Hepatocyte (in vitro differentiated cells): ENCODE measurements at regions not wholly inside any gene's neighbourhood (a gene's known extent, or its start where the extent isn't known, plus 50 kb on each side); places are given as distances from the start of the nearest gene placed in this dataset.

ENCODE experiments used
- DNase-seq: peaks from one replicate; pipeline ENCODE4 v3.0.0-alpha.2; 2016; ENCODE audit warnings: low spot score
- H2AFZ ChIP-seq: fragments of 200-600 bp; sonication (generic); 2 replicates; pipeline ENCODE4 v1.6.0; 2016; ENCODE audit warnings: antibody characterized with exemption, mild to moderate bottlenecking
- H3K27ac ChIP-seq: fragments of 200-600 bp; sonication (generic); 2 replicates; pipeline ENCODE4 v1.5.1; 2016; ENCODE audit warnings: mild to moderate bottlenecking
- H3K27me3 ChIP-seq: fragments of 200-600 bp; sonication (generic); 2 replicates; pipeline ENCODE4 v1.6.1; 2016
- H3K36me3 ChIP-seq: fragments of 200-600 bp; sonication (generic); replicated peaks from 2 replicates; pipeline ENCODE4 v1.5.1; 2016; ENCODE audit warnings: low read depth; ENCODE audit not compliant: insufficient read depth
- H3K4me1 ChIP-seq: fragments of 200-600 bp; sonication (generic); 2 replicates; pipeline ENCODE4 v1.5.1; 2016; ENCODE audit warnings: mild to moderate bottlenecking, moderate library complexity; ENCODE audit not compliant: insufficient read depth
- H3K4me2 ChIP-seq: fragments of 200-600 bp; sonication (generic); 2 replicates; pipeline ENCODE4 v1.6.0; 2016
- H3K4me3 ChIP-seq: fragments of 200-600 bp; sonication (generic); 2 replicates; pipeline ENCODE4 v1.5.1; 2016; ENCODE audit warnings: mild to moderate bottlenecking
- H3K79me2 ChIP-seq: fragments of 200-600 bp; sonication (generic); 2 replicates; pipeline ENCODE4 v1.6.0; 2017; ENCODE audit warnings: mild to moderate bottlenecking
- H3K9me2 ChIP-seq: fragments of 200-600 bp; sonication (generic); replicated peaks from 2 replicates; pipeline ENCODE4 v1.6.0; 2017; ENCODE audit warnings: mild to moderate bottlenecking; ENCODE audit not compliant: insufficient read depth
- H3K9me3 ChIP-seq: fragments of 200-600 bp; sonication (generic); 2 replicates; pipeline ENCODE4 v1.5.1; 2016; ENCODE audit warnings: low read depth, mild to moderate bottlenecking
- H4K20me1 ChIP-seq: fragments of 200-600 bp; sonication (generic); 2 replicates; pipeline ENCODE4 v1.6.0; 2016; ENCODE audit warnings: mild to moderate bottlenecking; ENCODE audit not compliant: insufficient read depth, poor library complexity, severe bottlenecking
- EZH2 ChIP-seq: fragments of 200-600 bp; sonication (generic); IDR thresholded peaks from 2 replicates; pipeline ENCODE4 v1.6.1; 2016; ENCODE audit warnings: antibody characterized with exemption, mild to moderate bottlenecking, borderline replicate concordance
- EZH2phosphoT487 ChIP-seq: fragments of 200-600 bp; sonication (generic); IDR thresholded peaks from one replicate; pipeline ENCODE4 v1.6.1; 2018; ENCODE audit warnings: antibody characterized with exemption, mild to moderate bottlenecking, low read depth, moderate library complexity; ENCODE audit not compliant: unreplicated experiment, severe bottlenecking
- WGBS: methylation state at CpG from one replicate; pipeline ENCODE4 v1.1.6; 2016; ENCODE audit warnings: low lambda C conversion rate; ENCODE audit errors: missing lambda C conversion rate; 5-methylcytosine and 5-hydroxymethylcytosine counted together
- TF ChIP-seq, protein P1 (sequence below): fragments of 200-600 bp; sonication (generic); IDR thresholded peaks from 2 replicates; pipeline ENCODE4 v1.5.1; 2016; ENCODE audit warnings: antibody characterized with exemption, mild to moderate bottlenecking; ENCODE audit not compliant: poor library complexity

DNA sequence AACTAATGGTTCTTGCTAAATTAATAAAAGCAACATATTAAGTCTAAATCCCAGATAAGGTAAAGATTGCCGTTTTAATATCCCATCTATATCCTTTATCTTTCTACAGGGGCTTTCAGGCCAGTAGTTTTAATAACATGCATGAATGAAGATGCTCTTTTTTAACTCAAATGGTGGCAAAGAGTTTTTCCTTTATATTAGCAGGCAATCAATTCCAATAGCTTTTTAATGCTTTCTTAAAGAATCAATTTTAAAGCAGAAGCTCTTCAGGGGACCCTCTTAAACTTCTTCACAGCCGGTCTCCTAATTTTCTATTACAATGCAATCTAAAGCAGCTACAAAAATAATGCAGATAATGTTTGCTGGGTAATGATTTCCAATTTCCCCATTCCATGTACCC is 107.8 kb upstream of the HS3ST5 start:
- 76% methylated on average over 2 of the region's 2 CpGs for WGBS
- no peak for TF ChIP-seq EZH2
- TF ChIP-seq, protein P1, sequence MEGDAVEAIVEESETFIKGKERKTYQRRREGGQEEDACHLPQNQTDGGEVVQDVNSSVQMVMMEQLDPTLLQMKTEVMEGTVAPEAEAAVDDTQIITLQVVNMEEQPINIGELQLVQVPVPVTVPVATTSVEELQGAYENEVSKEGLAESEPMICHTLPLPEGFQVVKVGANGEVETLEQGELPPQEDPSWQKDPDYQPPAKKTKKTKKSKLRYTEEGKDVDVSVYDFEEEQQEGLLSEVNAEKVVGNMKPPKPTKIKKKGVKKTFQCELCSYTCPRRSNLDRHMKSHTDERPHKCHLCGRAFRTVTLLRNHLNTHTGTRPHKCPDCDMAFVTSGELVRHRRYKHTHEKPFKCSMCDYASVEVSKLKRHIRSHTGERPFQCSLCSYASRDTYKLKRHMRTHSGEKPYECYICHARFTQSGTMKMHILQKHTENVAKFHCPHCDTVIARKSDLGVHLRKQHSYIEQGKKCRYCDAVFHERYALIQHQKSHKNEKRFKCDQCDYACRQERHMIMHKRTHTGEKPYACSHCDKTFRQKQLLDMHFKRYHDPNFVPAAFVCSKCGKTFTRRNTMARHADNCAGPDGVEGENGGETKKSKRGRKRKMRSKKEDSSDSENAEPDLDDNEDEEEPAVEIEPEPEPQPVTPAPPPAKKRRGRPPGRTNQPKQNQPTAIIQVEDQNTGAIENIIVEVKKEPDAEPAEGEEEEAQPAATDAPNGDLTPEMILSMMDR: no peak
- no peak for TF ChIP-seq EZH2phosphoT487
- no peak overlapping the region for H3K27ac ChIP-seq

DNA sequence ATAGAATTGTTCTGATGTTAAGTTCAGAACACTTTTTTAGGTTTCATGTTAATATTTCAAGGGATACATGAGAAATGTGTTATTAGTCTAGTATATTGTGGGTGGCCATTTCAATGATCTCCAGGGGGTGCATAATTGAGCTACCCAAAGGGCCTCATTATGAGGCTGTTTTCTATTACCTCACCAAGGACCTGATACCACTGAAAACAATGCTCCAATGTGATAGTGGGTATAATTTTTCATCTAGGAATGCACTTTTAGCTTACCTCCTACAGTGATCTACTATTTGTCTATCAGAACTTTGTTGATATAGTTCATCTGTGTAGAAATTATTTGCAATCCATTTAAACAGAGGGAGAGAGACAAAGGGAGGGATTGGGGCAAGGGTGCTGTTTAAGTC is 106.8 kb upstream of the HS3ST5 start:
- Histone ChIP-seq H3K27me3 (no peaks in the 10 kb centered on the region), H3K4me3 (no peak overlapping the region), H3K4me2 (no peak overlapping the region), H4K20me1 (no peaks in the 10 kb centered on the region), H2AFZ (no peak overlapping the region), H3K9me3 (no peaks in the 10 kb centered on the region), H3K27ac (no peak overlapping the region), H3K36me3 (no peaks in the 10 kb centered on the region), H3K4me1 (no peaks in the 10 kb centered on the region), H3K9me2 (no peaks in the 10 kb centered on the region), H3K79me2 (no peaks in the 10 kb centered on the region)
- DNase-seq: no peak
- no peak for TF ChIP-seq EZH2
- TF ChIP-seq, protein P1: no peak
- TF ChIP-seq EZH2phosphoT487: no peak

More for the DNA sequence above, 107.8 kb upstream of the HS3ST5 start:
- no peaks in the 10 kb centered on the region for H3K9me3 ChIP-seq
- H3K4me3 ChIP-seq: no peak overlapping the region
- H3K36me3 ChIP-seq: no peaks in the 10 kb centered on the region
- H3K79me2 ChIP-seq: no peaks in the 10 kb centered on the region
- H4K20me1 ChIP-seq: no peaks in the 10 kb centered on the region
- H2AFZ ChIP-seq: no peak overlapping the region
- H3K9me2 ChIP-seq: no peaks in the 10 kb centered on the region
- H3K27me3 ChIP-seq: no peaks in the 10 kb centered on the region
- no peak overlapping the region for H3K4me2 ChIP-seq
- no peaks in the 10 kb centered on the region for H3K4me1 ChIP-seq
- no peak for DNase-seq

DNA sequence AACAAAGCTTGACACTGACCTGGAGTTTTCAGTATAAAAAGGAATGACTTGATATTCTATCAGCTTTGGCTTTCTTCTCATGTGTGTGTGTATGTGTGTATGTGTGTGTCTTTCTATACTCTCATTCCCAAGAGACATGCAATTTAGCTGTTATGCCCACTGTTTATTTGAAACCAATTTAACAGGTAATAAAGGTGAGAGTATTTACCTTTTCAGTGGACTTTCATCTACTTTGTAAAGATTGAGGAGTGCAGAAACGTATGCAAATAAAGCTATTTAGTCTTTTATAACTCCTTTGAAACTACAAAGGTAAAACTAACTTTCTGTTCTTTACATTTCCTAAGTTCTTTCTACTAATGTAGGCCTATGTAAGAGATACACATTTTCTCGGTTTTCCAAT is 103.5 kb upstream of the HS3ST5 start:
- no peak for DNase-seq
- H3K4me2 ChIP-seq: peak overlapping the region; percentile 26
- H3K27me3 ChIP-seq: no peaks in the 10 kb centered on the region
- H3K9me2 ChIP-seq: no peaks in the 10 kb centered on the region
- no peaks in the 10 kb centered on the region for H3K9me3 ChIP-seq
- H3K79me2 ChIP-seq: no peaks in the 10 kb centered on the region
- no peak overlapping the region for H2AFZ ChIP-seq
- no peaks in the 10 kb centered on the region for H3K36me3 ChIP-seq
- no peak overlapping the region for H3K4me3 ChIP-seq
- H4K20me1 ChIP-seq: no peaks in the 10 kb centered on the region
- TF ChIP-seq, protein P1: no peak
- TF ChIP-seq EZH2 (no peak), EZH2phosphoT487 (peak; percentile 74)
- peak overlapping the region; percentile 6 for H3K27ac ChIP-seq
- 45% methylated on average over 2 of the region's 2 CpGs for WGBS
- H3K4me1 ChIP-seq: no peaks in the 10 kb centered on the region

DNA sequence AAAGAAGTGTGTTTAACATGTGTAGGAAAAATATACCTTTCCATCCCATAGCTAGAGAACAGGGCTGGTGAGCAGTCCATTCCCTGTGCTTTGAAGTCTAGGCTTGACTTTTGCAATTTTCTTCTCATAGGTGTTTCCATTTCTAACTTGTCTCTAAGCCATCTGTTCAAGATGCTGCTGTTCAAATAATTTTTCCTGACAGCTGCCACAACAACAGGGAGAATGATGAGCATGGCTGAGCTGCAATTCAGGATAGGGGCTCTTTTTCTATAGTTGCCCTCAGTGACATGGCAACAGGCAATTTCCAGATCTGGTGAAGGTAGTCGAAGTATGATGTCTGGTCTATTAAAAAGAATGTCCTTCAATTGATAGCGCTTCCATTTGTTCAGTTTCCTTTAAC is 103.0 kb upstream of the HS3ST5 start:
- no peaks in the 10 kb centered on the region for H4K20me1 ChIP-seq
- H3K4me3 ChIP-seq: no peak overlapping the region
- no peak overlapping the region for H3K27ac ChIP-seq

More for the DNA sequence above, 103.0 kb upstream of the HS3ST5 start:
- Histone ChIP-seq H3K4me1 (no peaks in the 10 kb centered on the region), H3K9me3 (no peaks in the 10 kb centered on the region), H2AFZ (no peak overlapping the region), H3K9me2 (no peaks in the 10 kb centered on the region), H3K4me2 (no peak overlapping the region), H3K36me3 (no peaks in the 10 kb centered on the region), H3K79me2 (no peaks in the 10 kb centered on the region), H3K27me3 (no peaks in the 10 kb centered on the region)
- WGBS: 94% methylated on average over 2 of the region's 2 CpGs
- no peak for DNase-seq
- TF ChIP-seq, protein P1: no peak
- TF ChIP-seq EZH2phosphoT487 (no peak), EZH2 (no peak)
